MCF 10A (cell line): ENCODE measurements at regions not wholly inside any gene's neighbourhood (a gene's known extent, or its start where the extent isn't known, plus 50 kb on each side); places are given as distances from the start of the nearest gene placed in this dataset.

ENCODE experiments used
- BruUV-seq: library from RNA; stranded (reverse); fragments of 400-500 nt; replicated peaks from 2 replicates; lab custom pipeline; 2021; lab: Mats Ljungman, UMichigan
- CTCF ChIA-PET: fragments of 300-600 bp; sonication (Branson Sonifier 250); formaldehyde crosslinking; extraction: SDS; loops from one replicate; lab custom pipeline; 2021; ENCODE audit warnings: antibody characterized with exemption, inconsistent platforms; lab: Yijun Ruan, JAX
- POLR2A ChIA-PET: fragments of 300-600, 350-650 bp; sonication (Branson Sonifier 250); formaldehyde crosslinking; extraction: SDS; loops from one replicate; lab custom pipeline; 2020; ENCODE audit warnings: antibody characterized with exemption, inconsistent platforms; lab: Yijun Ruan, JAX
- DNase-seq: peaks from one replicate; pipeline ENCODE4 v3.0.0-alpha.2; 2018; ENCODE audit not compliant: unreplicated experiment
- H3K27ac Mint-ChIP-seq: one replicate; pipeline ENCODE4 v1.8.0; 2022; ENCODE audit warnings: mild to moderate bottlenecking, low read depth, mixed read lengths; ENCODE audit not compliant: unreplicated experiment
- H3K27me3 Mint-ChIP-seq: one replicate; pipeline ENCODE4 v1.8.0; 2022; ENCODE audit warnings: mixed read lengths; ENCODE audit not compliant: insufficient read depth, unreplicated experiment
- H3K36me3 Mint-ChIP-seq: one replicate; pipeline ENCODE4 v1.8.0; 2022; ENCODE audit warnings: mild to moderate bottlenecking, moderate library complexity, mixed read lengths; ENCODE audit not compliant: insufficient read depth, unreplicated experiment
- H3K4me1 Mint-ChIP-seq: one replicate; pipeline ENCODE4 v1.8.0; 2022; ENCODE audit warnings: mixed read lengths; ENCODE audit not compliant: insufficient read depth, unreplicated experiment
- H3K4me3 Mint-ChIP-seq: one replicate; pipeline ENCODE4 v1.8.0; 2022; ENCODE audit warnings: mild to moderate bottlenecking, moderate library complexity, mixed read lengths; ENCODE audit not compliant: unreplicated experiment
- H3K9me3 Mint-ChIP-seq: one replicate; pipeline ENCODE4 v1.8.0; 2022; ENCODE audit warnings: mixed read lengths; ENCODE audit not compliant: unreplicated experiment
- CTCF ChIP-seq: fragments of 200-600 bp; IDR thresholded peaks from one replicate; pipeline ENCODE4 v1.8.0; 2022; ENCODE audit warnings: antibody characterized with exemption, mild to moderate bottlenecking; ENCODE audit not compliant: unreplicated experiment
- intact Hi-C: fragments of 100-400 bp; cut with micrococcal nuclease; formaldehyde crosslinking; loops from 2 replicates; pipeline ENCODE4 v1.14.1; 2022

GRCh38 chr6:84466511-84466910, 239.1 kb upstream of the CEP162 start:
- no peaks in the 10 kb centered on the region for H3K27me3 Mint-ChIP-seq
- ChIA-PET CTCF (interaction anchor here (1.0 to 1.9 kb wide), 2 partner anchors 14 to 21 kb away, joined by 3 to 6 read pairs; no protein-coding TSS in a partner anchor), POLR2A (no interaction called here)
- H3K36me3 Mint-ChIP-seq = no peaks in the 10 kb centered on the region
- no peak overlapping the region for H3K4me3 Mint-ChIP-seq
- H3K27ac Mint-ChIP-seq = no peak overlapping the region
- BruUV-seq = no TSS peak
- H3K4me1 Mint-ChIP-seq = peaks cover 19% of the 10 kb centered on the region
- no peaks in the 10 kb centered on the region for H3K9me3 Mint-ChIP-seq
- intact Hi-C loops = no loop called here
- DNase-seq = peak; percentile 68
- no peak for TF ChIP-seq CTCF

- POLR2A ChIA-PET = no interaction called here
- CTCF ChIA-PET = interaction anchor here (0.5 kb wide), 1 partner anchor 805 kb away, joined by 3 read pairs; no protein-coding TSS in a partner anchor
Observed at GRCh38 chr6:84464471-84464870, 237.0 kb upstream of the CEP162 start.

GRCh38 chr6:84462698-84463097, 235.3 kb upstream of the CEP162 start:
- Mint-ChIP-seq H3K36me3 (no peaks in the 10 kb centered on the region), H3K27me3 (no peaks in the 10 kb centered on the region), H3K4me1 (peaks cover 24% of the 10 kb centered on the region), H3K27ac (peak overlapping the region; percentile 55), H3K9me3 (no peaks in the 10 kb centered on the region), H3K4me3 (no peak overlapping the region)
- intact Hi-C loops = no loop called here
- POLR2A ChIA-PET = interaction anchor here (1.0 kb wide), 1 partner anchor 18 kb away, joined by 3 read pairs; no protein-coding TSS in a partner anchor
- CTCF ChIA-PET = interaction anchor here (1.2 kb wide), 1 partner anchor 20 kb away, joined by 3 read pairs; no protein-coding TSS in a partner anchor
- DNase-seq = peak; percentile 18
- no peak for TF ChIP-seq CTCF
- BruUV-seq = no TSS peak

More at GRCh38 chr6:84464471-84464870, 237.0 kb upstream of the CEP162 start:
- Mint-ChIP-seq H3K27ac (peak overlapping the region; percentile 29), H3K4me3 (no peak overlapping the region), H3K36me3 (no peaks in the 10 kb centered on the region), H3K9me3 (no peaks in the 10 kb centered on the region), H3K27me3 (no peaks in the 10 kb centered on the region), H3K4me1 (peaks cover 24% of the 10 kb centered on the region)
- no peak for TF ChIP-seq CTCF
- intact Hi-C loops = no loop called here
- BruUV-seq = no TSS peak
- no peak for DNase-seq

GRCh38 chr6:84461461-84461860, 234.0 kb upstream of the CEP162 start:
- no peak for TF ChIP-seq CTCF
- no peak for DNase-seq
- no peaks in the 10 kb centered on the region for H3K9me3 Mint-ChIP-seq
- intact Hi-C loops = no loop called here
- H3K27me3 Mint-ChIP-seq = no peaks in the 10 kb centered on the region
- BruUV-seq = no TSS peak
- no peak overlapping the region for H3K4me3 Mint-ChIP-seq
- CTCF ChIA-PET = interaction anchor here (0.5 to 0.9 kb wide), 2 partner anchors 33 to 919 kb away, joined by 3 read pairs; no protein-coding TSS in a partner anchor
- no peaks in the 10 kb centered on the region for H3K36me3 Mint-ChIP-seq
- POLR2A ChIA-PET = no interaction called here
- no peak overlapping the region for H3K27ac Mint-ChIP-seq
- peaks cover 21% of the 10 kb centered on the region for H3K4me1 Mint-ChIP-seq
